Right lobe of liver (tissue), 6 donors: ENCODE measurements at regions not wholly inside any gene's neighbourhood (a gene's known extent, or its start where the extent isn't known, plus 50 kb on each side); places are given as distances from the start of the nearest gene placed in this dataset.

Experiments used
- ATAC-seq, 4 donors: fragments of 200-7000 bp; cut with Tn5 transposase; one replicate each; pipeline ENCODE4 v1.9.1; 2020; ENCODE audit warnings: mild to moderate bottlenecking in 4 of 4, moderate library complexity in 4 of 4
- DNase-seq, 3 donors: peaks; one replicate each; pipeline ENCODE4 v3.0.0-alpha.2; 2020
- H3K27ac ChIP-seq, 3 donors: fragments of 200-600 bp; one replicate each; pipeline ENCODE4 v1.8.0; 2022
- H3K27me3 ChIP-seq, 2 donors: fragments of 200-600 bp; one replicate each; pipeline ENCODE4 v1.8.0; 2022
- H3K36me3 ChIP-seq, 4 donors: fragments of 200-600 bp; sonication (generic) in 1 of 4; one replicate each; pipeline versions ENCODE4 v1.5.1 to v1.8.0; 2017 to 2022; ENCODE audit warnings: control low read depth in 1 of 4
- H3K4me1 ChIP-seq, 4 donors: fragments of 200-600 bp; sonication (generic) in 1 of 4; one replicate each; pipeline versions ENCODE4 v1.5.1 to v1.8.0; 2017 to 2022; ENCODE audit warnings: control low read depth in 1 of 4
- H3K4me3 ChIP-seq, 3 donors: fragments of 200-600 bp; one replicate each; pipeline ENCODE4 v1.8.0; 2022
- H3K9me3 ChIP-seq, 4 donors: fragments of 200-600 bp; sonication (generic) in 1 of 4; one replicate each; pipeline versions ENCODE4 v1.5.1 to v1.8.0; 2017 to 2022; ENCODE audit warnings: control low read depth in 1 of 4
- POLR2A ChIP-seq: fragments of 450-650 bp; IDR thresholded peaks from one replicate; pipeline ENCODE4 v1.6.1; 2017; ENCODE audit warnings: antibody characterized with exemption, mild to moderate bottlenecking
- WGBS: methylation state at CpG from one replicate; pipeline ENCODE4 v1.1.6; 2018; ENCODE audit warnings: low coverage, low lambda C conversion rate; ENCODE audit not compliant: insufficient coverage; ENCODE audit errors: missing lambda C conversion rate; 5-methylcytosine and 5-hydroxymethylcytosine counted together
- intact Hi-C, 2 donors: fragments of 100-400 bp; cut with DNase I; formaldehyde crosslinking; loops; one replicate each; pipeline versions ENCODE4 v1.11.2 to v1.14.1; 2022
- TF ChIP-seq, protein P1 (sequence below), 4 donors: fragments of 200-600 bp in 3 of 4; fragments of 450-650 bp in 1 of 4; IDR thresholded peaks; one replicate each; pipeline versions ENCODE4 v1.5.1 to v1.8.0; 2016 to 2022; ENCODE audit warnings: antibody characterized with exemption in 4 of 4, mild to moderate bottlenecking in 2 of 4
- donor health status: DM: no; HTN: yes; CAD: no.
- donor health status: DM: no; HTN: no; CAD: no.
- donor health status: DM: no; HTN: no; CAD: no.
- donor health status: DM: no; HTN: yes; CAD: no.
- donor health status: DM: no; HTN: yes; CAD: no.

DNA sequence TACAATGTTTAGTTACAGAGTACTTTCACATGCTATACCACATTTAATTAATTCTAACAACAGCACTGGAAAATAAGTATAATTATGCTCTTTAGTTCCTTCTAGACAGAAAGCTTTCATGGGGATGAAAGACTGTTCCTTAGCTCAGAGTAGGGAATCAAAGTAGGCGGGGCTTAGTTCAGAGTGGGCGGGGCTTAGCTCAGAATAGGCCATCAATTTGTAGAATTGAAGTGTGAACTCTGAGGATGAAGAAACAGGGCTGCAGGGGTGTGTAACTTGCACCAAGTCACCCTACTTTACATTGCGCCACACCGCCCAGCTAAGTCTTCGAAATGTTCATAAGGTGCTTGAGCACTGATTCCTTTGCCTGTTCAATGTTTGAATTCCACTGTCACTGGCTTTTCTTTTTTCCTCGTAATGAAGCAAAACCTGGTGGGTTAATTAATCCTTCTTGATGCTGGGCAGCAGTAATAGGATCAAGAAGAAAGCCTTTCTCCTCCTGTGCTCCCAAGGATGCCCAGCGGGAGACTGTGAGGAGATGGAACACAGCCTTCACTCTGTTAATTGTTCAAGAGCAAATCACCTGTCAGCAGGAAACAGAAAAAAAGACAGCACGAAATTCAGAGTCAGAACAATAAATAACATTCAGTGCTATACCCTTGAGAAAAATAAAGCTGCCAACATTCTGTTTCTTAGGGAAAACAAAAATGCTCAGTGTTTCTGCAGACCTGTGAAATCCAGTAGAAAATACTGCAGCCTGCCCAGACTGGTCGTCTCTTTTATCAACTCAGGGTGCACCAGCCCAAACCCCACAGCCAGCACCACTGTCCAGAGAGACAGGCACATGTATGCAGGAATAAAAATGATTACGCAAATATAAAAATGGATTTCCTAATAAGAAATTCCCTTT lies 66.5 kb upstream of the CAMK1G start:
- ATAC-seq: no peak
- Histone ChIP-seq H3K4me1 (no peaks in the 10 kb centered on the region), H3K36me3 (no peaks in the 10 kb centered on the region), H3K27me3 (no peaks in the 10 kb centered on the region), H3K9me3 (no peaks in the 10 kb centered on the region), H3K27ac (no peak overlapping the region), H3K4me3 (no peak overlapping the region)
- no peak for DNase-seq
- WGBS: 63% methylated on average over 10 of the region's 10 CpGs
- intact Hi-C loops: no loop called here
- no peak for TF ChIP-seq POLR2A
- TF ChIP-seq, protein P1, sequence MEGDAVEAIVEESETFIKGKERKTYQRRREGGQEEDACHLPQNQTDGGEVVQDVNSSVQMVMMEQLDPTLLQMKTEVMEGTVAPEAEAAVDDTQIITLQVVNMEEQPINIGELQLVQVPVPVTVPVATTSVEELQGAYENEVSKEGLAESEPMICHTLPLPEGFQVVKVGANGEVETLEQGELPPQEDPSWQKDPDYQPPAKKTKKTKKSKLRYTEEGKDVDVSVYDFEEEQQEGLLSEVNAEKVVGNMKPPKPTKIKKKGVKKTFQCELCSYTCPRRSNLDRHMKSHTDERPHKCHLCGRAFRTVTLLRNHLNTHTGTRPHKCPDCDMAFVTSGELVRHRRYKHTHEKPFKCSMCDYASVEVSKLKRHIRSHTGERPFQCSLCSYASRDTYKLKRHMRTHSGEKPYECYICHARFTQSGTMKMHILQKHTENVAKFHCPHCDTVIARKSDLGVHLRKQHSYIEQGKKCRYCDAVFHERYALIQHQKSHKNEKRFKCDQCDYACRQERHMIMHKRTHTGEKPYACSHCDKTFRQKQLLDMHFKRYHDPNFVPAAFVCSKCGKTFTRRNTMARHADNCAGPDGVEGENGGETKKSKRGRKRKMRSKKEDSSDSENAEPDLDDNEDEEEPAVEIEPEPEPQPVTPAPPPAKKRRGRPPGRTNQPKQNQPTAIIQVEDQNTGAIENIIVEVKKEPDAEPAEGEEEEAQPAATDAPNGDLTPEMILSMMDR (IDR thresholded peaks at IDR 0.05): no peak

DNA sequence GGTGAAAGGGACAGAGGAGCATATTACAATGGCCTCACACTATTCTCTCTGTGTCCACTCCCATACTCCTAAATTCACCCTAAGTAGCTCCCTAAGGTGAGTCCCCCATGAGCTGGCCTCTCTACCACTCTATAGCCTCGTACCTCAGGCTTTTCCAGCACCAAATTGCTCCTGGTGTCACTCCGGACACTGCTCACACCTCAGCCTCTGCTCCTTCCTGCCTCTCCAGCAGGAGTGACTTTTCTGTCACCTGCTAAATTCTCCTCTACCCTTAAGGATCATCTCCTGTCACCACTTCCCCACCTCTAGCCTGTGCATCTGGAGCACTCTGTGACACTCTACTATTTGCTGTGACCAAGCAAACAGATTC lies 65.8 kb upstream of the CAMK1G start:
- H3K27ac ChIP-seq: no peak overlapping the region
- H3K27me3 ChIP-seq: no peaks in the 10 kb centered on the region
- H3K4me1 ChIP-seq: no peaks in the 10 kb centered on the region
- DNase-seq (no peak), ATAC-seq (no peak)
- H3K4me3 ChIP-seq: no peak overlapping the region
- TF ChIP-seq, protein P1 (IDR thresholded peaks at IDR 0.05): no peak
- TF ChIP-seq POLR2A: no peak
- 47% methylated on average over 2 of the region's 2 CpGs for WGBS
- no peaks in the 10 kb centered on the region for H3K9me3 ChIP-seq
- H3K36me3 ChIP-seq: no peaks in the 10 kb centered on the region
- intact Hi-C loops: no loop called here

DNA sequence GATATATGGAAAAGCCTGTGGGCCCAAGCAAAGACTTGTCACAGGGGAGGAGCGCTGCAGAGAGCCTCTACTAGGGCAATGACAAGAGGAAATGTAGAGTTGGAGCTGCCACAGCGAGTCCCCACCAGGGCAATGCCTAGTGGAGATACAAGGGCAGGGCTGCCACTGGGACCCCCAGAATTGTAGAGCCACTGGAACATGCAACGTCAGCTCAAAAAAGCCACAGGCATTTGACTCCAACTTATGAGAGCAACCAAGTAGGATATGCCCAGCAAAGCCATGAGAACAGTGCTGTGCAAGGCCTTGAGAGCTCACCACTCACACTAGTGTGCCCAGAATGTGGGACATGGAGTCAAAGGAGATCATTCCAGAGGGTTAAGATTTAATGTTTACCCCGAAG lies 63.7 kb upstream of the CAMK1G start:
- Histone ChIP-seq H3K27me3 (no peaks in the 10 kb centered on the region), H3K4me1 (no peaks in the 10 kb centered on the region), H3K9me3 (no peaks in the 10 kb centered on the region), H3K27ac (no peak overlapping the region), H3K36me3 (no peaks in the 10 kb centered on the region), H3K4me3 (no peak overlapping the region)
- WGBS: 72% methylated on average over 3 of the region's 4 CpGs
- intact Hi-C loops: no loop called here
- DNase-seq (no peak), ATAC-seq (no peak)
- no peak for TF ChIP-seq POLR2A
- TF ChIP-seq, protein P1 (IDR thresholded peaks at IDR 0.05): no peak

DNA sequence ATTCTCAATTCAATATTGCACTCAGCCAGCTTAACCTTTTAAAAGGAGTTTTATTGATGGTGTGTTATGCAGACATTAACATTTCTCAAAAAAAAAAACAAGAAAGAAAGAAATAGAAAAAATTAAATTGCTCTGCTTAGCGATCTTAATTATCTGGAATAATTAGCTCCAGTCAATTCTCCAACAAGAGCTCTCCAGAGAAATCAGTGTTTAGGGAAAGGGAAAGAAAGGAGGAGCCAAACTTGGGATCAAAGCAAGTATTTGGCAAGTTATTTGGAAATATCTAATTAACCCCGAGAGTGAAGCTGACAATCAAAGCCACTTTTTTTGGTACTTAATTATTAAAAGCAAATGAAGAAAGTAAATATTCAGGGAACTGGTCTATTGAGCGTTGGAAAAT lies 60.7 kb upstream of the CAMK1G start:
- intact Hi-C loops: no loop called here
- H3K4me3 ChIP-seq: no peak overlapping the region
- no peak overlapping the region for H3K27ac ChIP-seq
- DNase-seq (no peak), ATAC-seq (no peak)
- H3K27me3 ChIP-seq: no peaks in the 10 kb centered on the region
- H3K36me3 ChIP-seq: no peaks in the 10 kb centered on the region
- WGBS: 70% methylated on average over 3 of the region's 3 CpGs
- H3K9me3 ChIP-seq: no peaks in the 10 kb centered on the region
- TF ChIP-seq, protein P1 (IDR thresholded peaks at IDR 0.05): no peak
- no peak for TF ChIP-seq POLR2A
- H3K4me1 ChIP-seq: peaks cover 0 to 15% (median 2%) of the 10 kb centered on the region in 4 donors
